HG03432 (cell line): ENCODE measurements at regions not wholly inside any gene's neighbourhood (a gene's known extent, or its start where the extent isn't known, plus 50 kb on each side); places are given as distances from the start of the nearest gene placed in this dataset.
A peak's percentile ranks its signal among the peaks of the same experiment; 100 is the strongest.
"Not testable (repeated sequence)": the region's sequence is repeated elsewhere in the genome, so short reads cannot be mapped to it uniquely, and the experiment has no call there.

Source experiments
- ATAC-seq: cut with Tn5 transposase; IDR thresholded peaks from one replicate; pipeline ENCODE4 v1.9.1; 2021; ENCODE audit warnings: mild to moderate bottlenecking, moderate library complexity; ENCODE audit not compliant: unreplicated experiment

- no peak for ATAC-seq
Measured at GRCh38 chr2:17030047-17030446, 364.4 kb upstream of the CYRIA start.

- ATAC-seq: no peak
Measured at GRCh38 chr2:17012297-17012696, 346.7 kb upstream of the CYRIA start.

GRCh38 chr2:17010104-17010503, 344.5 kb upstream of the CYRIA start:
- no peak for ATAC-seq

GRCh38 chr2:17000184-17000482, 334.5 kb upstream of the CYRIA start:
- ATAC-seq: no peak

GRCh38 chr2:16999347-17000183, 333.9 kb upstream of the CYRIA start:
- ATAC-seq: no peak

GRCh38 chr2:16978301-16978700, 312.7 kb upstream of the CYRIA start:
- ATAC-seq: no peak

GRCh38 chr2:16974688-16975087, 309.1 kb upstream of the CYRIA start:
- no peak for ATAC-seq

GRCh38 chr2:16973586-16974286, 308.1 kb upstream of the CYRIA start:
- no peak for ATAC-seq

- no peak for ATAC-seq
Measured at GRCh38 chr2:16972276-16972675, 306.6 kb upstream of the CYRIA start.

GRCh38 chr2:16971722-16972234, 306.1 kb upstream of the CYRIA start:
- peak; percentile 55 for ATAC-seq

- not testable (repeated sequence) for ATAC-seq
Measured at GRCh38 chr2:16970948-16971347, 305.3 kb upstream of the CYRIA start.

GRCh38 chr2:16962505-16962904, 296.9 kb upstream of the CYRIA start:
- no peak for ATAC-seq

- ATAC-seq: peak; percentile 54
Measured at GRCh38 chr2:16960579-16960978, 294.9 kb upstream of the CYRIA start.

- no peak for ATAC-seq
Measured at GRCh38 chr2:16958266-16958665, 292.6 kb upstream of the CYRIA start.

GRCh38 chr2:16952805-16953204, 287.2 kb upstream of the CYRIA start:
- ATAC-seq: no peak

GRCh38 chr2:16952368-16952767, 286.7 kb upstream of the CYRIA start:
- ATAC-seq: no peak

GRCh38 chr2:16950436-16950835, 284.8 kb upstream of the CYRIA start:
- ATAC-seq: no peak

- ATAC-seq: no peak
Measured at GRCh38 chr2:16948710-16949109, 283.1 kb upstream of the CYRIA start.

GRCh38 chr2:16948053-16948452, 282.4 kb upstream of the CYRIA start:
- no peak for ATAC-seq

- ATAC-seq: no peak
Measured at GRCh38 chr2:16943279-16943958, 277.8 kb upstream of the CYRIA start.

- no peak for ATAC-seq
Measured at GRCh38 chr2:16940214-16940613, 274.6 kb upstream of the CYRIA start.

GRCh38 chr2:16939771-16940170, 274.1 kb upstream of the CYRIA start:
- no peak for ATAC-seq
